Dermis microvascular lymphatic vessel endothelial cell (primary cell): ENCODE measurements at regions not wholly inside any gene's neighbourhood (a gene's known extent, or its start where the extent isn't known, plus 50 kb on each side); places are given as distances from the start of the nearest gene placed in this dataset.

Experiments
- DNase-seq, 2 donors: peaks; one replicate each; pipeline versions ENCODE4 v3.0.0 to v3.0.0-alpha.2; 2010; ENCODE audit warnings: low read depth in 2 of 2

GRCh38 chr3:89038869-89039268 is 68.6 kb upstream of the EPHA3 start:
- no peak for DNase-seq

- no peak for DNase-seq
These were observed 65.1 kb upstream of the EPHA3 start for GRCh38 chr3:89042236-89042835.

DNA sequence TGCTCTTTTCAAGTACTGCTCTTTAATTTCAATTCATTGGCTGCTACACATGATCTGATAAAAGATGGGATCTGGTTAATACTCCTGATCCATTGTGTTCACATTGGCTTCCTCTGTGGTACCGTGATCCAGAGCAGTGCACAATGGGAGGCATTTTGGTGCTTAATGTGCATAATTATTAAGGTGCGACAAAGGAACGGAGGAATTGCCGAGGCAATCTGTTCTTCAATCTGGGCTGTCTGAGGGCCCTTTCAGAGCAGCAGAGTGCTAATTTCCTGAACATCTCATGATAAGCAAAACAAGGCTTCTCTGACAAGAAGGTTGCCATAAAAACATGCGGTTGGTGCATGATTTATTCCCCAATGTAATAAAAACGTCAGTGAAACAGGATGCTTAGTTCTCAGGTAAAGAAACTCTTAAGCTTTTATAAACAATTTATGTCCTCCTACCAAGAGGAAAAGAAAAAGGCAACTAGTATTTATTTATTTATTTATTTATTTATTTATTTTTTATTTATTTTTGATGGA is 64.0 kb upstream of the EPHA3 start:
- no peak for DNase-seq

DNA sequence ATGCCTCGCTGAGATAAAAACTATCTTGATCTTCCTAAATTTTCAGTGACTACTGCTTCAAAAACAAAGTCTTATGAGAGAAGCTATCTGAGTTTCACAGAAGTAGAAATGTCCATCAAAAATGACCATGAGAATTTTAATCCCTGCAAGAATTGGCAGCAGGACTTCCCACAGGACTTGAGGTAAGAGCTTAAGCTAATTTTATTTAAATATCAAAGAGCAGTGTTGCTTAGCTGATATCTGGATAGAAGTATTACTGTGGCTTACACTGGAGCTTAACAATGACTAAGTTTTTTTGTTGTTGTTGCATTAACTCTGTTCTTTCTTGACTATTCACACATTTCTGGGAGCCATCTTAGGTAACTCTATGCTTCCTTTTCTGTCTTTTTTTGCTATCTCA is 60.8 kb upstream of the EPHA3 start:
- no peak for DNase-seq

- no peak for DNase-seq
These were observed 58.3 kb upstream of the EPHA3 start for GRCh38 chr3:89049119-89049518.

DNA sequence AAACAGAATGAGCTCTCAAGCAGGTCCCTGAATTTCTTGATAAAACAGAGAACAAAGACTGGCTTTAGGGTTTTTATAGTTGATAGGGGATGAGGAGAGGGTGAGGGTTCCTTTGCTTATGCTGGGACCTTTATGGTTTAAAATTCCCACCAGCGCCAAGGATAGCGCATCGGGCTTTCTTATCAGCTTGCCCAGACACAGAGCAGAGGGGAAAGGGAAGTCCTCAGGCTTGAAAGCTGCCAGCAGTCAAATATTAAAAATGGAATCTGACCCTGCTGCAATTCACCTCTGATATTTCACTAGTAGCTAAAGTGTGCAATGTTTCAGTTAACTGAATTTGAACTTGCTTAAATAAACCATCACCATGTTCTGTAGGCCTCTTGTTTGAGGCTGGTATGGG is 55.0 kb upstream of the EPHA3 start:
- DNase-seq, result no peak

- no peak for DNase-seq
These were observed 50.0 kb upstream of the EPHA3 start for GRCh38 chr3:89057398-89057797.
